ENCODE measurements at regions not wholly inside any gene's neighbourhood (a gene's known extent, or its start where the extent isn't known, plus 50 kb on each side); places are given as distances from the start of the nearest gene placed in this dataset.

DNA sequence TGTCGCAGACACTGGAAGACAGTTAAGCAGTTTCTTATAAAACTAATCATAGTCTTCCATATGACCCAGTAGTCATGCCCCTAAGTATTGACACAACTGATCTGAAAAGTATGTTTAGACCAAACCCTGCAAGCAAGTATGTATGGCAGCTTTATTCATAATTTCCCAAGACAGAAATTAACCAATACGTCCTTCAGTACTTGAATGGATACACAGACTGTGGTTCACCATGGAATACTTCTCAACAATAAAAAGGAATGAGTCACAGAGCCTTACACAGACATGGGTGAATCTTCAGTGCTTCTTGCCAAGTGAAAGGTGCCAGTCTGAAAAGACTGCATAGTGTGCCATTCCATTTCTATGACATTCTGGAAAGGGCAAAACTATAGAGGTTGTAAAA is 50.2 kb upstream of the AKR1E2 start:
- DNase-seq: no peak

DNA sequence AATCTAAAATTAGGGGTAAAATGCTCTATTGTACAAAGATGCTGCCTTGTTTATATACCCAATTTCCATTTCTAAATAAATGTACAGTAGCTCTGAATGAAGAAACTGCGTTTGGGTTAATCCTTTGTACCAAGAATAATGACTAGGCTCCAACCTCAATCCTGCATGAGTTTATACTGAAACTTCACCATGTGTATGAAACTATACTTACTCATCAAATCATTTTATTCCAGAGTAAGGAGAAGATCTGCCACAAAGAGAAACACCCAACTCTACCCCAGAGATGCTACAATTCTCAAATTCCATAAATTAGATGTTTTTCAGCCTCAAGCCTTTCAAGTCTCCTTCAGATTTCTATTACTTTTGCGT is 53.8 kb upstream of the AKR1E2 start:
- DNase-seq: no peak

- no peak for DNase-seq
Measured at GRCh38 chr10:4771554-4772201, 54.3 kb upstream of the AKR1E2 start.

- DNase-seq: no peak
Measured at GRCh38 chr10:4770801-4771553, 55.0 kb upstream of the AKR1E2 start.

- no peak for DNase-seq
Measured at GRCh38 chr10:4768416-4768815, 57.6 kb upstream of the AKR1E2 start.

DNA sequence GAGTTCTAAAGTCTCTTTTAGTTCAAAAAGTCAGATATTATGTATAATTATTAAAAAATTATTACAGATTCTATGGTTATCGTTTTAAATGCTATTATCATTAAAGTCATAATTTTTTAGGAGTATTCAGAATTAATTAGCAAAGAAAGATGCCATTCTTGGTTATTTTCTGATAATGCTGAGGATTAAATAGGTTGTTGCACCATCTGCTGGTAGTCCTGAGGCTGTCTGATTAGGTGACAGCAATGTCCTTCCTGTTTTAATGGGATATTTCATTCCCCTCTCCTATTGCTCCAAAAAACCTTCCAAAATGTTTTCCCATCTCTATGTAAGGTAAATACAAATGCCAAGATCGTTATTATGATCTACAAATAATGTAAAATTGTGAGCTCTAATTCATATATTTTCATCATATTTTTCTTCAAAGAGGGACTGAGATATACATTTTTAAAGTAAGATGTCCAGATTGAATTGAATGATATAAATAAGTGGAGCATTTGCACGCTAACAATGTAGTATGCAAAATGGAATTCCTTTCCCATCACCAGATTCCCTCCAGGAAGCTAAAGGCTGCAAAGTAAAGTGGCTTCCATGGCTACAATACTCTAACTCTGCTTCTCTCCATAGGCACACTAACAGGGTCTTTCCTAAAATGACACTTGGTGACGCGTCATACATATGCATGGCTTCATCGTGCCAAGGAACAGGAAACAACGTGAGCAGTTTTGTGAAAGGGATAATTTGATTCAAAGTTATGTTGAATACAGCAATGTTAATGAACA is 58.8 kb upstream of the AKR1E2 start:
- no peak for DNase-seq

- no peak for DNase-seq
Measured at GRCh38 chr10:4766454-4766853, 59.6 kb upstream of the AKR1E2 start.

DNA sequence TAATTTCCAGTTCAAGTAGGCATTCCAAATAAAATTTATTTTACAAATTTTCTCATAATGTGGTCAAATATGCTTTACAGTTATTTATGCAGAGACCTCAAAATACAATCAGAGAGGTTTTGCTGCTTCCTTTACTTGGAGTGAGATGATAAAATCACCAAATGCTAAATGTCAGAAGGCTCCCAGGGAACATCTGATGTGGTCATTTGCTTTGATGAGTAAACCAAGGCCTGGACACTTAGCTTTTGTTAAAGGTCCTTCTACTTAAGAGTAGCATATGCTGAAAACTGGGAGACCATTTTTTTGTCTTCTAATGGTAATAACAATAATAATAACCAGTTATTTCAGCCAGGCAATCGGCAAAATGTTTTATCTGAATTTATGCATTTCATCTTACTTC is 60.6 kb upstream of the AKR1E2 start:
- DNase-seq: no peak

DNA sequence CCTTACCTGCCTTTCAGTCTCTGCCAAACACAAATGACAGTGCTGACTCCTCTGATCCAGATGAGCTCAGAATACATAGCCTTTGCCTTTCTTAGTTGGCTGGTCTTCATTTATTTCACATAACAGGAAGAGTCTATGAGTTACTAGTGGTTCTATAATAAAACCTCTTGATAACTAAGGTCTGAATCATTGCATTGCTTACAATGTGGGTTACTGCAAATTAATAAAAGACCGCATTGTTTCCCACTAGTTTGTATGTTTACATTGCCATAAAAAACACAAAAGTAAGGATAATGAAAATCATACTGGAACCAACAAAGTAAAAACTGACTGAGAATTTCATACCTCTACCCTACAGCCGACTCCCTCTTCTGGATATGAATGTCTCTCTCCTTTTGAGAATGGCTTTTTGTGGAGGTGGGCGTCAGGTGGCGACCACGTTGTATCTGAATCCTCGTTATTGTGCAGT is 62.0 kb upstream of the AKR1E2 start:
- no peak for DNase-seq

GRCh38 chr10:4763513-4763912 is 62.5 kb upstream of the AKR1E2 start:
- no peak for DNase-seq

DNA sequence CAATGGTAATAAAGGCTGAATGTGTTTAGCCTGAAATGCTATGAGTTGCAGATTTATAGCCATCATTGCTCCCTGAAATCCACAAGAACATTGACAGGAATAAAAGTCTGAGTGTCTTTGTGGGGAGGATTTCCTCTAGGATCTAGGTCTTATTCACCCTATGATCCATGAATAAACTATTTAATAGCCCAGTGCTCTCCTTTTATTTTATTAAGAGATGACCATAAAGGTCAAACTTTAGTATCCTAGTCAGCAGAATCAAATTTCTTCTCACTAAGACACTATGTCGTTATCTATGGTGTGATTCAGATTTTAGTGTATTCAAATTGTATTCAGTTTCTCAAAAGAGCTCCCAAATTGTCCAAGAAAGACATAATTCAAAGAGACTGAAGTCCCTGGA is 67.8 kb upstream of the AKR1E2 start:
- DNase-seq: no peak

DNA sequence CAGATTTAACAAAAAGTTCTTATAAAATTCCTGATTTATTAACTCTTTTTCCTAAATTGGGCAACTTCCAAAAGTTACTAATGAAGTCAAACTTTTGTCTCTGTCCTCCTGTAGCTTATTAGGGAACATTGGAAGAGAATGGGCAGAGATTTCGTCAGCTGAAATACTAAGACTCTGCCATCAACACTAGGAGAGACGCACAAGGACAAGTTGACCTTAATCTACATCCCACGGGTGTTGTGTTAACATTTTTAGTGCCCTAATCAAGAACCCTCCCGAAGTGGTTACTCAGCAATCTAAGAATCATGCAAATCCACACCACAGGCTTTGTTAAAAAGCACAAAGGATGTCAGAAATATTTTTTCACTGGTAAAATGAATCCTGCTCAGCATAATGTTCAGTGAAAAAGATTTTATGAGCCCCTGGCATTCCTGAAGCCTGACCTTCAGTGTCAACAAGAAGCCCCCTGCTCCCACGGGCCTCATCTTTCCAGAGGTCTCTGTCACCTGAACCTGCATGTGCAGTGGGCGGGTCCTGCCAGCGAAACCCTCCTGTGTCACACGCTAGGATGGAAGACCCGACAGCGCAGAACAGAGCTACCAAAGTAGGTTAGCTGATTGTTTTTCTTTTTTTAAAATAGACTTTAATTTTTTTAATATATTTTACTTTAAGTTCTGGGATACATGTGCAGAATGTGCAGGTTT is 70.6 kb upstream of the AKR1E2 start:
- no peak for DNase-seq

- no peak for DNase-seq
Measured at GRCh38 chr10:4754143-4754542, 71.9 kb upstream of the AKR1E2 start.

GRCh38 chr10:4751211-4751610 is 74.8 kb upstream of the AKR1E2 start:
- DNase-seq: no peak

DNA sequence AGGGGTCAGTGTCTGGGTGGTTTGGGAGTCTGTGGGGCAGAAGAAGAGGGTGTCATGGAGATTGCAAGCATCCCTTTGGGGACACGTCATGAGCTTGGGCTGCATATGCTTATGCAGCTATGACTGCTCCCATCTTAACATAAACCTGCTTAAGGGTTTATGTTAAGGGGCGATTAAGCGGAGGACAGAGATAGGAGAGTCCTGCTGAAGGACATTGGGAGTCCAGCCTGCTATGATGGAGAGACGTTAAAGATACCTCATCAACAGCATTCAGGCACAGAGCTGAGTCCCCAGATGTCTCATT is 76.8 kb upstream of the AKR1E2 start:
- DNase-seq: no peak

DNA sequence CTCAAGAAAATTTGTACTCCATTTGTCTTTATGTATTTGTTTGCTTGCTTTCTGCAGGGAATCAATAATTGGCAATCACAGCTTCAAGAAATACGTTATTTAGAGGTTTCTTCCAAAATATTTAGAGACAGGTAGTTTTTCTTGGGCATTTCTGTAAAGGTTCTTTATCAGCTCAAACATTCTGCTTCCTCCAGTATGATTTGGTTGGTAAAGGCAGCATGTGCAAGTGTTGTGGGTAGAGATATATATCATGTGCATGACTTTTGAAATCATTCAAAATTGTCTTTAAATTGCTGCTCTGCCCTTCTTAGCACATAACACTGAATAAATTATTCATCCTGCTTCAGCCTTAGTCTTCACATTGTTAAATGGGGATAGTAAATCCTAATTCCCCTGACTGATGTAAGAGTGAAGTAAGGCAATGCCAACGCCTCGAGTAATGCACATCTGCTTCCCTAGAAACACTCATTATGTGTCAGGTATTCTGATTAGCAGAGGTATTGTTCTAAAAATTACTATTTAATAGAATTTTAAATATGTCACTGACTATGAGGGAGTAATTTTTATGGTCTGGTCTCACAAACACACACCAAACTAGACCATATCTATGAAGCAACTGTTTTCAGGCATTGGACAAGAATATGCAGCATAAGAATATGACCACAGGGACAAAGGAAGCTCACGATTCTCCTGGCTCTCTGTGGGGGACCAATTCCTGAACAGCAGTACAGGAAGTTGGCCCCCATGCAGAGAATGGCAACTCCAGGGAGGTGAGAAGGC is 77.3 kb upstream of the AKR1E2 start:
- DNase-seq: no peak

GRCh38 chr10:4742217-4742616 is 83.8 kb upstream of the AKR1E2 start:
- DNase-seq: no peak

DNA sequence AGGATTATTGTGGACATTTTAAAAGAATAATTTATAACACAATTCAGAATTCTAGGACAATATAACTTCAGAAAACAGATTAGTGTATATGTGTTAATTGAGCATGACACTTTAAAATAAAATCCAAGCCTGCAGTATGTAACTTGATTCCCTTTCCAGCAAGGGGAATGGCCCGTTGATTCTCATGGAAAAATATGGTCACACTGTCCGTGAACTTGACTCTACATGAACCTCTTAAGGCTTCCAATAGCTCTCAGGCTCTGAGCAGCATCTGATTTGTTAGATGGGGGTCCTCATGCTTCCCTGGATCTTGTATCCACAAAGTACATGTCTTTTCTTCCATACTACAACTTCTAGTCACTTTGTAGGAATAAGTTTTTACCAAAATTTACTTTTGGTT is 85.5 kb upstream of the AKR1E2 start:
- DNase-seq: no peak

- DNase-seq: no peak
Measured at GRCh38 chr10:4736608-4737007, 89.4 kb upstream of the AKR1E2 start.

DNA sequence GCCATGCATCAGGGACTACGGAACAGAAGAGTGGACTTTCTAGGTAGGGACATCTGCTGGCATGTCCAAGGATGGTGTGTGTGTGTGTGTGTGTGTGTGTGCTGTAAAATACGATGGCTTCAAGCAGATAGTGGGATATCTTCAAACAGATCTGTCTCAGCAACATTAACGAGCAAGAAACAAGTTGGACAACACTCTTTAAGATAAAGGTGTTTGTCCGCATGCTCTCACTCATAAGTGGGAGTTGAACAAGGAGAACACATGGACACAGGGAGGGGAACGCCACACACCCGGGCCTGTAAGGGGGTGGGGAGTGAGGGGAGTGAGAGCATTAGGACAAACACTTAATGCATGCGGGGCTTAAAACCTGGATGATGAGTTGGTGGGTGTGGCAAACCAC is 89.8 kb upstream of the AKR1E2 start:
- DNase-seq: no peak

- DNase-seq: no peak
Measured at GRCh38 chr10:4733843-4734224, 92.2 kb upstream of the AKR1E2 start.

- DNase-seq: no peak
Measured at GRCh38 chr10:4733150-4733842, 92.7 kb upstream of the AKR1E2 start.
